Neural cell (in vitro differentiated cells): ENCODE measurements at regions not wholly inside any gene's neighbourhood (a gene's known extent, or its start where the extent isn't known, plus 50 kb on each side); places are given as distances from the start of the nearest gene placed in this dataset.

Experiments
- H2AFZ ChIP-seq: fragments of 200-600, 300-800 bp; sonication (generic), shearing (Covaris generic); 2 replicates; pipeline ENCODE4 v1.6.0; 2014; ENCODE audit warnings: low read depth, mild to moderate bottlenecking, antibody characterized with exemption, low read length, moderate library complexity
- H3F3A ChIP-seq: fragments of 200-600 bp; shearing (Covaris generic); 2 replicates; pipeline ENCODE4 v1.6.1; 2016; ENCODE audit warnings: mild to moderate bottlenecking, moderate library complexity, mixed read lengths, antibody characterized with exemption, low read length; ENCODE audit not compliant: insufficient read depth, poor library complexity, severe bottlenecking
- H3K27ac ChIP-seq: fragments of 200-600, 300-800 bp; sonication (generic), shearing (Covaris generic); 2 replicates; pipeline ENCODE4 v1.5.1; 2014; ENCODE audit warnings: mild to moderate bottlenecking, low read length, moderate library complexity
- H3K27me3 ChIP-seq: fragments of 300-800, 200-600 bp; sonication (generic), shearing (Covaris generic); 2 replicates; pipeline ENCODE4 v1.6.0; 2014; ENCODE audit warnings: mild to moderate bottlenecking, low read depth, low read length, moderate library complexity; ENCODE audit not compliant: insufficient read depth
- H3K36me3 ChIP-seq: fragments of 300-800, 200-600 bp; sonication (generic), shearing (Covaris generic); 2 replicates; pipeline ENCODE4 v1.5.1; 2014; ENCODE audit warnings: mild to moderate bottlenecking, antibody characterized with exemption, low read length, moderate library complexity; ENCODE audit not compliant: insufficient read depth
- H3K4me2 ChIP-seq: fragments of 300-800, 200-600 bp; sonication (generic), shearing (Covaris generic); 2 replicates; pipeline ENCODE4 v1.6.0; 2014; ENCODE audit warnings: mild to moderate bottlenecking, low read length
- H3K4me3 ChIP-seq: fragments of 300-800, 200-600 bp; sonication (generic), shearing (Covaris generic); 2 replicates; pipeline ENCODE4 v1.5.1; 2014; ENCODE audit warnings: mild to moderate bottlenecking, low read length, moderate library complexity
- H3K79me2 ChIP-seq: fragments of 200-600 bp; shearing (Covaris generic); replicated peaks from 2 replicates; pipeline ENCODE4 v1.6.0; 2014; ENCODE audit warnings: mild to moderate bottlenecking, low read length, moderate library complexity; ENCODE audit not compliant: insufficient read depth
- H3K9ac ChIP-seq: fragments of 300-800, 200-600 bp; sonication (generic), shearing (Covaris generic); 2 replicates; pipeline ENCODE4 v1.6.1; 2016; ENCODE audit warnings: mild to moderate bottlenecking, low read length, mixed read lengths
- H3K9me2 ChIP-seq: fragments of 200-600 bp; shearing (Covaris generic); 2 replicates; pipeline ENCODE4 v1.6.1; 2016; ENCODE audit warnings: mild to moderate bottlenecking, low read length, mixed read lengths; ENCODE audit not compliant: insufficient read depth
- H3K9me3 ChIP-seq: fragments of 200-600, 300-800 bp; sonication (generic), shearing (Covaris generic); 2 replicates; pipeline ENCODE4 v1.6.1; 2016; ENCODE audit warnings: mild to moderate bottlenecking, mixed run types, low read length, moderate library complexity, mixed read lengths
- H4K20me1 ChIP-seq: fragments of 200-600 bp; shearing (Covaris generic); 2 replicates; pipeline ENCODE4 v1.6.1; 2016; ENCODE audit warnings: mild to moderate bottlenecking, mixed run types; ENCODE audit not compliant: insufficient read depth
- EP300 ChIP-seq: fragments of 450-650 bp; conservative IDR thresholded peaks from 2 replicates; pipeline ENCODE4 v1.6.1; 2014; ENCODE audit warnings: antibody characterized with exemption, mild to moderate bottlenecking, moderate library complexity; ENCODE audit not compliant: poor library complexity, severe bottlenecking
- EZH2 ChIP-seq: fragments of 200-600, 300-800 bp; shearing (Covaris generic), sonication (generic); IDR thresholded peaks from 2 replicates; pipeline ENCODE4 v1.6.1; 2014; ENCODE audit warnings: antibody characterized with exemption, low read length, borderline replicate concordance, mild to moderate bottlenecking; ENCODE audit not compliant: insufficient read depth, poor library complexity, severe bottlenecking
- MXI1 ChIP-seq: fragments of 450-650 bp; conservative IDR thresholded peaks from 2 replicates; pipeline ENCODE4 v1.6.1; 2014; ENCODE audit warnings: antibody characterized with exemption, mild to moderate bottlenecking; ENCODE audit not compliant: poor library complexity, severe bottlenecking
- POLR2AphosphoS5 ChIP-seq: IDR thresholded peaks from 2 replicates; pipeline ENCODE4 v1.6.1; 2012
- RAD21 ChIP-seq: fragments of 450-650 bp; conservative IDR thresholded peaks from 2 replicates; pipeline ENCODE4 v1.6.1; 2014; ENCODE audit warnings: antibody characterized with exemption, mild to moderate bottlenecking, moderate library complexity
- SMC3 ChIP-seq: fragments of 450-650 bp; conservative IDR thresholded peaks from 2 replicates; pipeline ENCODE4 v1.6.1; 2014; ENCODE audit warnings: antibody characterized with exemption, mild to moderate bottlenecking, moderate library complexity; ENCODE audit not compliant: poor library complexity
- TAF1 ChIP-seq: IDR thresholded peaks from 2 replicates; pipeline ENCODE4 v1.6.1; 2012; ENCODE audit warnings: low read depth
- TF ChIP-seq, protein P1 (sequence below): IDR thresholded peaks from 2 replicates; pipeline ENCODE4 v1.6.1; 2012; ENCODE audit warnings: borderline replicate concordance
- TF ChIP-seq, protein P2 (sequence below): fragments of 450-650 bp; IDR thresholded peaks from 2 replicates; pipeline ENCODE4 v1.5.1; 2014; ENCODE audit warnings: antibody characterized with exemption, mild to moderate bottlenecking, moderate library complexity; ENCODE audit not compliant: poor library complexity, severe bottlenecking

DNA sequence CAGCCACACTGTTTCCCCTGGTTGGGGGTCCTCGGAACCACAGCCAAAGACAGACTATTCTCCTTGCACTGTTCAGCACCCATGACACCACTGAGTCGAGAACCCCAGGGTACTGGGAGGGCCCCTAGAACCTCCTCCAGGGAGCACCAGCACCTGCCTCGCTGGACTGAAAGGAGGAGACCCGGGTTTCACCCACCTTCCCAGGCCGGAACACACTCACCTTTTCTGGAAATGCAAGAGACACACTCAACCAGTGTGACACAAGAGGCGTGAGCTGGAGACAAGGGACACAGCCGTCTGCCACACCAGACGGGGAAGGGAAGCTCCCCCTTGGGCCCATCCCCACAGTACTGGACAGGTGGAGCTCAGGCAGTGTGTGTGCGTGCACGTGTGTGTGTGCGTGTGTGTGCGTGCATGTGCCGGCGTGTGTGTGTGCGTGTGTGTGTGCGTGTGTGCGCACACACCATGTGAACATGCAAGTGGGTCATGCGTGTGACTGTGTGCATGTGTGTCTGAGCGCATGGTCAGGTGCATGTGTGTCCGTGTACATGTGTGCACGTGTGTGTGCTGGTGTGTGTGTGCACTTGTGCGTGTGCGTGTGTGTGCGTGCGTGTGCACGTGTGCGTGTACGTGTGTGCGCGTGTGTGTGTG lies 128.8 kb upstream of the NKX1-1 start:
- Histone ChIP-seq H4K20me1 (no peaks in the 10 kb centered on the region), H2AFZ (no peak overlapping the region), H3K9ac (no peak overlapping the region), H3K9me2 (no peaks in the 10 kb centered on the region), H3K9me3 (no peaks in the 10 kb centered on the region), H3K4me3 (no peak overlapping the region), H3K4me2 (no peak overlapping the region), H3K79me2 (no peaks in the 10 kb centered on the region), H3K27me3 (no peaks in the 10 kb centered on the region), H3K27ac (no peak overlapping the region), H3F3A (no peaks in the 10 kb centered on the region), H3K36me3 (no peaks in the 10 kb centered on the region)
- TF ChIP-seq MXI1 (no peak), TAF1 (no peak), EZH2 (no peak), EP300 (no peak), SMC3 (no peak), RAD21 (no peak), POLR2AphosphoS5 (no peak)
- TF ChIP-seq, protein P1, sequence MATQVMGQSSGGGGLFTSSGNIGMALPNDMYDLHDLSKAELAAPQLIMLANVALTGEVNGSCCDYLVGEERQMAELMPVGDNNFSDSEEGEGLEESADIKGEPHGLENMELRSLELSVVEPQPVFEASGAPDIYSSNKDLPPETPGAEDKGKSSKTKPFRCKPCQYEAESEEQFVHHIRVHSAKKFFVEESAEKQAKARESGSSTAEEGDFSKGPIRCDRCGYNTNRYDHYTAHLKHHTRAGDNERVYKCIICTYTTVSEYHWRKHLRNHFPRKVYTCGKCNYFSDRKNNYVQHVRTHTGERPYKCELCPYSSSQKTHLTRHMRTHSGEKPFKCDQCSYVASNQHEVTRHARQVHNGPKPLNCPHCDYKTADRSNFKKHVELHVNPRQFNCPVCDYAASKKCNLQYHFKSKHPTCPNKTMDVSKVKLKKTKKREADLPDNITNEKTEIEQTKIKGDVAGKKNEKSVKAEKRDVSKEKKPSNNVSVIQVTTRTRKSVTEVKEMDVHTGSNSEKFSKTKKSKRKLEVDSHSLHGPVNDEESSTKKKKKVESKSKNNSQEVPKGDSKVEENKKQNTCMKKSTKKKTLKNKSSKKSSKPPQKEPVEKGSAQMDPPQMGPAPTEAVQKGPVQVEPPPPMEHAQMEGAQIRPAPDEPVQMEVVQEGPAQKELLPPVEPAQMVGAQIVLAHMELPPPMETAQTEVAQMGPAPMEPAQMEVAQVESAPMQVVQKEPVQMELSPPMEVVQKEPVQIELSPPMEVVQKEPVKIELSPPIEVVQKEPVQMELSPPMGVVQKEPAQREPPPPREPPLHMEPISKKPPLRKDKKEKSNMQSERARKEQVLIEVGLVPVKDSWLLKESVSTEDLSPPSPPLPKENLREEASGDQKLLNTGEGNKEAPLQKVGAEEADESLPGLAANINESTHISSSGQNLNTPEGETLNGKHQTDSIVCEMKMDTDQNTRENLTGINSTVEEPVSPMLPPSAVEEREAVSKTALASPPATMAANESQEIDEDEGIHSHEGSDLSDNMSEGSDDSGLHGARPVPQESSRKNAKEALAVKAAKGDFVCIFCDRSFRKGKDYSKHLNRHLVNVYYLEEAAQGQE, result no peak
- TF ChIP-seq, protein P2, sequence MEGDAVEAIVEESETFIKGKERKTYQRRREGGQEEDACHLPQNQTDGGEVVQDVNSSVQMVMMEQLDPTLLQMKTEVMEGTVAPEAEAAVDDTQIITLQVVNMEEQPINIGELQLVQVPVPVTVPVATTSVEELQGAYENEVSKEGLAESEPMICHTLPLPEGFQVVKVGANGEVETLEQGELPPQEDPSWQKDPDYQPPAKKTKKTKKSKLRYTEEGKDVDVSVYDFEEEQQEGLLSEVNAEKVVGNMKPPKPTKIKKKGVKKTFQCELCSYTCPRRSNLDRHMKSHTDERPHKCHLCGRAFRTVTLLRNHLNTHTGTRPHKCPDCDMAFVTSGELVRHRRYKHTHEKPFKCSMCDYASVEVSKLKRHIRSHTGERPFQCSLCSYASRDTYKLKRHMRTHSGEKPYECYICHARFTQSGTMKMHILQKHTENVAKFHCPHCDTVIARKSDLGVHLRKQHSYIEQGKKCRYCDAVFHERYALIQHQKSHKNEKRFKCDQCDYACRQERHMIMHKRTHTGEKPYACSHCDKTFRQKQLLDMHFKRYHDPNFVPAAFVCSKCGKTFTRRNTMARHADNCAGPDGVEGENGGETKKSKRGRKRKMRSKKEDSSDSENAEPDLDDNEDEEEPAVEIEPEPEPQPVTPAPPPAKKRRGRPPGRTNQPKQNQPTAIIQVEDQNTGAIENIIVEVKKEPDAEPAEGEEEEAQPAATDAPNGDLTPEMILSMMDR, result no peak

DNA sequence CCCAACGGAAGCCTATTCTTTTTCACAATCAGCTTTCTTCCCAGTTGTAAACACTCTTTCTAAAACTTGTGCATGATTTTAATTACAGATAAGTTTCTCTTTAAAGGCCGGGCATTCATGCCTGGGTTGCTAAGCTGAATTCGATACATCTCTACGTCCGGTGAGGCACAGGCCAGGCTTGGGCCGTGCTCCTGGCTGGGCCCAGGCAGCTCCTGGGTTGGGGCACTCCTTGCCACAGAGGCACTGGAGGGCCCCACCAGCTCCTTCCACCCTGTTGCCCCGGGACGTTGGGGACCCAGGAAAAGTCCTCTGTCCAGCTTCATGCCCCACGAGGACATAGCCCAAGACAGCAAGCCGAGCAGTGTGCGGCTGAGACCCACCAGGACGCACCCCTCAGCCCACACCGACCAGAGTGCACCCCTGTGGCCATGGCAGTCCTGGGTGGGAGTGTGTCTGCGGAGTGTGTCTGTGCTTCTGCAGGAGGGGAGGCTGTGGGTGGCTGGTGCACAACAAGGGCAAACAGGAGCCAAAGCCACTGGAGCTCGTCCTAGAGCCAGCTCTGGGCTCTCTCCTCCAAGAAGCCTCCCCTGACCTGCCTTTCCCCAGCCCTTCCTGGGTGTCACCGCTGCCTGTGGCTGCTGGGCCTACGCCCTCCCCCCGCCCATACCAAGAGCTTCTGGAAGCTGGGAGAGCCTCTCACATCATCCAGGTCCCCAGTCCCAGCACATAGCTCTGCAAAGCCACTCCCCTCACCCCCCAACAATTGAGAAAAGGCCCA lies 128.0 kb upstream of the NKX1-1 start:
- Histone ChIP-seq H3K27ac (no peak overlapping the region), H2AFZ (no peak overlapping the region), H3K9me3 (no peaks in the 10 kb centered on the region), H4K20me1 (no peaks in the 10 kb centered on the region), H3K9me2 (no peaks in the 10 kb centered on the region), H3K9ac (no peak overlapping the region), H3K36me3 (no peaks in the 10 kb centered on the region), H3K27me3 (no peaks in the 10 kb centered on the region), H3K4me3 (no peak overlapping the region), H3K79me2 (no peaks in the 10 kb centered on the region), H3K4me2 (no peak overlapping the region), H3F3A (no peaks in the 10 kb centered on the region)
- TF ChIP-seq, protein P2, result no peak
- TF ChIP-seq TAF1 (no peak), MXI1 (no peak)
